ENCODE measurements at regions not wholly inside any gene's neighbourhood (a gene's known extent, or its start where the extent isn't known, plus 50 kb on each side); places are given as distances from the start of the nearest gene placed in this dataset.

DNA sequence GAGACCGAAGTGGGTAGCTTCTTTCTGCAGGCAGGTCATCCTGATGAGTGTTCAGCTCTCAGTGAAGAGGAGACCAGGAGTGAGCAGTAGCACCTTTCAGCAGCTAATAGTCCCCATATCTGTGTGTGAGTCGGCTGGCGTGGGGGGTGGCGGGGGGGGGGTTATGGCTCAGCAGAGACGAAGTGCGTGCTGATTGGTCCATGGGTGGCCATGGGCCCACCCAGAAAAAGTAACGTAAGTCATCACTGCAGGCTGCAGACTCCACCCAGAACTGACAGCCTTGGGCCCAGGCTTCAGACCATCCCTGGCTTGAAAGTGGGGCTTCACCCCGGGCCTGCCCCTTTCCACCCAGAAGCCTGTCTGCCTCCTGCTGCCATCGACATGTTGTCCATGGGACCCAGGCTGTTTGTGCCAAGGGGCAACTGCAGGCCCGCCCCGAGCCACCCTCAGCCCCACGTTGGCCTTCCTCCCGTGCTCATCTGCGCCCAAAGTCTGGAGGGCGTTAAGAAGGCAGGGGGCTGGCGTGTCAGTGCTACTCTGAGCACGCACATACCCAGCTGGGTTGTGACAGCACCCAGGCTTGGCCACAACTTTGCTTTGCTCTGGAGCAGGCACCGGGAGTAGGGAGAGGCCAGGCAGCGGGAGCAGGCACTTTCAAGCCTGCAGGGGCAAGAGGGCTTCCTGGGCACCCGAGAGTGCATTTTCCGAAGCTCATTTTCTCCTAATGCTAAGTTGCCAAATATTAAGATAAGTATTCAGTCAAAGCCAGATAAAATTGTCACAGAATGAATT is 511.7 kb upstream of the CDIN1 start:
- Histone ChIP-seq H3K18ac (ENCODE audit: insufficient read length, low read depth, low read length) (no peak overlapping the region), H3K27me3 (ENCODE audit: insufficient read depth, low read length) (no peaks in the 10 kb centered on the region), H2BK5ac (ENCODE audit: insufficient read length, low read length) (no peak overlapping the region), H3K56ac (ENCODE audit: insufficient read length, low read depth, low read length) (no peak overlapping the region), H4K91ac (ENCODE audit: insufficient read length, low read depth, low read length) (no peak overlapping the region), H3K9ac (ENCODE audit: extremely low read depth, insufficient read length, low read length) (no peak overlapping the region), H2AK5ac (ENCODE audit: insufficient read length, low read length) (no peak overlapping the region), H4K8ac (replicated peaks; ENCODE audit: insufficient read length, low read depth, low read length) (no peak overlapping the region), H2AFZ (ENCODE audit: low read length) (no peak overlapping the region), H3K27ac (ENCODE audit: insufficient read length, low read depth, low read length) (no peak overlapping the region), H4K5ac (ENCODE audit: insufficient read length, low read depth, low read length) (no peak overlapping the region), H3K79me1 (ENCODE audit: insufficient read depth, low read depth, low read length, poor library complexity, severe bottlenecking) (no peaks in the 10 kb centered on the region), H2BK20ac (ENCODE audit: low read depth, low read length, poor library complexity, severe bottlenecking) (no peak overlapping the region), H3K4me2 (ENCODE audit: insufficient read depth, insufficient read length, low read length) (no peak overlapping the region), H3K23ac (ENCODE audit: insufficient read length, low read depth, low read length) (no peak overlapping the region), H3K4ac (ENCODE audit: low read depth, low read length) (no peak overlapping the region), H3K9me3 (ENCODE audit: control insufficient read depth, low read depth, low read length) (no peaks in the 10 kb centered on the region), H2BK120ac (ENCODE audit: low read depth, low read length, poor library complexity, severe bottlenecking) (no peak overlapping the region), H3K4me1 (ENCODE audit: insufficient read depth, low read length) (no peaks in the 10 kb centered on the region), H4K20me1 (ENCODE audit: control insufficient read depth, insufficient read depth, insufficient read length) (no peaks in the 10 kb centered on the region), H3K14ac (ENCODE audit: insufficient read depth, low read length) (no peak overlapping the region), H2BK12ac (ENCODE audit: insufficient read length, low read depth, low read length) (no peak overlapping the region), H3K23me2 (ENCODE audit: insufficient read length, low read depth, low read length, poor library complexity, severe bottlenecking) (no peaks in the 10 kb centered on the region), H3K79me2 (ENCODE audit: insufficient read depth, low read length) (no peaks in the 10 kb centered on the region), H3T11ph (ENCODE audit: low read length) (no peak overlapping the region), H2BK15ac (ENCODE audit: low read depth, low read length) (no peak overlapping the region)
- Mint-ChIP-seq H3K27me3 (ENCODE audit: low read depth) (no peaks in the 10 kb centered on the region), H3K27ac (no peak overlapping the region), H3K9me3 (peaks cover 3 to 14% of the 10 kb centered on the region in 2 experiments), H3K4me1 (peaks cover 9 to 10% of the 10 kb centered on the region in 2 experiments), H3K4me3 (no peak overlapping the region), H3K36me3 (ENCODE audit: insufficient read depth in 1 of 3, low read depth in 3 of 3) (peaks cover 3 to 8% (median 3%) of the 10 kb centered on the region in 3 experiments; a peak in 3 of 7 replicates)
- TF ChIP-seq, protein P1, sequence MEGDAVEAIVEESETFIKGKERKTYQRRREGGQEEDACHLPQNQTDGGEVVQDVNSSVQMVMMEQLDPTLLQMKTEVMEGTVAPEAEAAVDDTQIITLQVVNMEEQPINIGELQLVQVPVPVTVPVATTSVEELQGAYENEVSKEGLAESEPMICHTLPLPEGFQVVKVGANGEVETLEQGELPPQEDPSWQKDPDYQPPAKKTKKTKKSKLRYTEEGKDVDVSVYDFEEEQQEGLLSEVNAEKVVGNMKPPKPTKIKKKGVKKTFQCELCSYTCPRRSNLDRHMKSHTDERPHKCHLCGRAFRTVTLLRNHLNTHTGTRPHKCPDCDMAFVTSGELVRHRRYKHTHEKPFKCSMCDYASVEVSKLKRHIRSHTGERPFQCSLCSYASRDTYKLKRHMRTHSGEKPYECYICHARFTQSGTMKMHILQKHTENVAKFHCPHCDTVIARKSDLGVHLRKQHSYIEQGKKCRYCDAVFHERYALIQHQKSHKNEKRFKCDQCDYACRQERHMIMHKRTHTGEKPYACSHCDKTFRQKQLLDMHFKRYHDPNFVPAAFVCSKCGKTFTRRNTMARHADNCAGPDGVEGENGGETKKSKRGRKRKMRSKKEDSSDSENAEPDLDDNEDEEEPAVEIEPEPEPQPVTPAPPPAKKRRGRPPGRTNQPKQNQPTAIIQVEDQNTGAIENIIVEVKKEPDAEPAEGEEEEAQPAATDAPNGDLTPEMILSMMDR (conservative IDR thresholded peaks at IDR 0.05): no peak
- DNase-seq: no peak
- WGBS (ENCODE audit: extremely low coverage, insufficient read length, low lambda C conversion rate): no CpG with 5 or more reads among the region's 21 CpGs

Data from H9 (cell line).